ENCODE measurements at regions not wholly inside any gene's neighbourhood (a gene's known extent, or its start where the extent isn't known, plus 50 kb on each side); places are given as distances from the start of the nearest gene placed in this dataset.
A peak's percentile ranks its signal among the peaks of the same experiment; 100 is the strongest.

- Mint-ChIP-seq H3K9me3 (peaks cover 0 to 1% (median 0%) of the 10 kb centered on the region in 7 donors), H3K4me3 (no peak overlapping the region), H3K27me3 (no peaks in the 10 kb centered on the region), H3K4me1 (no peaks in the 10 kb centered on the region), H3K36me3 (no peaks in the 10 kb centered on the region), H3K27ac (no peak overlapping the region)
- no peaks in the 10 kb centered on the region for H3K9me3 ChIP-seq (ENCODE audit: control insufficient read depth in 2 of 2, low read length in 2 of 2)
- no peak for DNase-seq
- no peaks in the 10 kb centered on the region for H3K36me3 ChIP-seq (ENCODE audit: control insufficient read depth, insufficient read depth, low read length)
- H3K27ac ChIP-seq (ENCODE audit: insufficient read depth, low read length, poor library complexity, severe bottlenecking), result no peak overlapping the region
- no peaks in the 10 kb centered on the region for H3K27me3 ChIP-seq (ENCODE audit: control insufficient read depth, insufficient read depth, low read length)
- no peak overlapping the region for H3K4me3 ChIP-seq (ENCODE audit: low read depth, low read length)
- ATAC-seq (ENCODE audit: low read depth in 2 of 2), result no peak
- H3K4me1 ChIP-seq (ENCODE audit: control insufficient read depth, insufficient read depth, low read length, poor library complexity, severe bottlenecking), result no peaks in the 10 kb centered on the region
These were observed 1451.5 kb downstream of the EFNB2 start for GRCh38 chr13:105083992-105084391.

- Histone ChIP-seq H3K4me3 (ENCODE audit: low read depth, low read length) (no peak overlapping the region), H3K36me3 (ENCODE audit: control insufficient read depth, insufficient read depth, low read length) (no peaks in the 10 kb centered on the region), H3K4me1 (ENCODE audit: control insufficient read depth, insufficient read depth, low read length, poor library complexity, severe bottlenecking) (no peaks in the 10 kb centered on the region), H3K27me3 (ENCODE audit: control insufficient read depth, insufficient read depth, low read length) (no peaks in the 10 kb centered on the region), H3K9me3 (ENCODE audit: control insufficient read depth in 2 of 2, low read length in 2 of 2) (no peaks in the 10 kb centered on the region), H3K27ac (ENCODE audit: insufficient read depth, low read length, poor library complexity, severe bottlenecking) (no peak overlapping the region)
- H3K9me3 Mint-ChIP-seq, result no peaks in the 10 kb centered on the region
- H3K36me3 Mint-ChIP-seq, result no peaks in the 10 kb centered on the region
- no peak overlapping the region for H3K4me3 Mint-ChIP-seq
- no peak for ATAC-seq (ENCODE audit: low read depth in 2 of 2)
- no peaks in the 10 kb centered on the region for H3K4me1 Mint-ChIP-seq
- H3K27me3 Mint-ChIP-seq, result no peaks in the 10 kb centered on the region
- H3K27ac Mint-ChIP-seq, result no peak overlapping the region
- no peak for DNase-seq
These were observed 1460.7 kb downstream of the EFNB2 start for GRCh38 chr13:105074755-105075154.

- no peak overlapping the region for H3K4me3 ChIP-seq (ENCODE audit: low read depth, low read length)
- no peak overlapping the region for H3K27ac ChIP-seq (ENCODE audit: insufficient read depth, low read length, poor library complexity, severe bottlenecking)
- H3K27ac Mint-ChIP-seq, result no peak overlapping the region
- H3K9me3 Mint-ChIP-seq, result no peaks in the 10 kb centered on the region
- H3K27me3 Mint-ChIP-seq, result no peaks in the 10 kb centered on the region
- H3K27me3 ChIP-seq (ENCODE audit: control insufficient read depth, insufficient read depth, low read length), result no peaks in the 10 kb centered on the region
- H3K36me3 ChIP-seq (ENCODE audit: control insufficient read depth, insufficient read depth, low read length), result no peaks in the 10 kb centered on the region
- ATAC-seq (ENCODE audit: low read depth in 2 of 2) (no peak), DNase-seq (no peak)
- H3K4me1 Mint-ChIP-seq, result no peaks in the 10 kb centered on the region
- H3K4me1 ChIP-seq (ENCODE audit: control insufficient read depth, insufficient read depth, low read length, poor library complexity, severe bottlenecking), result no peaks in the 10 kb centered on the region
- H3K9me3 ChIP-seq (ENCODE audit: control insufficient read depth in 2 of 2, low read length in 2 of 2), result no peaks in the 10 kb centered on the region
- no peaks in the 10 kb centered on the region for H3K36me3 Mint-ChIP-seq
- peak overlapping the region in 1 of 4 donors; percentile 32 for H3K4me3 Mint-ChIP-seq
These were observed 1462.4 kb downstream of the EFNB2 start for GRCh38 chr13:105073041-105073440.

- Histone ChIP-seq H3K27ac (ENCODE audit: insufficient read depth, low read length, poor library complexity, severe bottlenecking) (no peak overlapping the region), H3K36me3 (ENCODE audit: control insufficient read depth, insufficient read depth, low read length) (no peaks in the 10 kb centered on the region), H3K4me1 (ENCODE audit: control insufficient read depth, insufficient read depth, low read length, poor library complexity, severe bottlenecking) (no peaks in the 10 kb centered on the region), H3K27me3 (ENCODE audit: control insufficient read depth, insufficient read depth, low read length) (no peaks in the 10 kb centered on the region), H3K9me3 (ENCODE audit: control insufficient read depth in 2 of 2, low read length in 2 of 2) (no peaks in the 10 kb centered on the region), H3K4me3 (ENCODE audit: low read depth, low read length) (no peak overlapping the region)
- Mint-ChIP-seq H3K9me3 (no peaks in the 10 kb centered on the region), H3K4me3 (no peak overlapping the region), H3K4me1 (no peaks in the 10 kb centered on the region), H3K36me3 (no peaks in the 10 kb centered on the region), H3K27ac (no peak overlapping the region), H3K27me3 (peaks cover 4% of the 10 kb centered on the region)
- ATAC-seq (ENCODE audit: low read depth in 2 of 2) (no peak), DNase-seq (no peak)
These were observed 1465.0 kb downstream of the EFNB2 start for GRCh38 chr13:105070452-105070851.

GRCh38 chr13:105069106-105069505, 1466.4 kb downstream of the EFNB2 start:
- peaks cover 4% of the 10 kb centered on the region for H3K27me3 Mint-ChIP-seq
- DNase-seq (no peak), ATAC-seq (ENCODE audit: low read depth in 2 of 2) (no peak)
- no peaks in the 10 kb centered on the region for H3K27me3 ChIP-seq (ENCODE audit: control insufficient read depth, insufficient read depth, low read length)
- no peaks in the 10 kb centered on the region for H3K4me1 ChIP-seq (ENCODE audit: control insufficient read depth, insufficient read depth, low read length, poor library complexity, severe bottlenecking)
- H3K4me3 Mint-ChIP-seq, result no peak overlapping the region
- H3K36me3 ChIP-seq (ENCODE audit: control insufficient read depth, insufficient read depth, low read length), result no peaks in the 10 kb centered on the region
- no peak overlapping the region for H3K27ac ChIP-seq (ENCODE audit: insufficient read depth, low read length, poor library complexity, severe bottlenecking)
- H3K9me3 ChIP-seq (ENCODE audit: control insufficient read depth in 2 of 2, low read length in 2 of 2), result no peaks in the 10 kb centered on the region
- H3K4me3 ChIP-seq (ENCODE audit: low read depth, low read length), result no peak overlapping the region
- H3K27ac Mint-ChIP-seq, result no peak overlapping the region
- no peaks in the 10 kb centered on the region for H3K9me3 Mint-ChIP-seq
- no peaks in the 10 kb centered on the region for H3K36me3 Mint-ChIP-seq
- H3K4me1 Mint-ChIP-seq, result no peaks in the 10 kb centered on the region

- Histone ChIP-seq H3K27me3 (ENCODE audit: control insufficient read depth, insufficient read depth, low read length) (no peaks in the 10 kb centered on the region), H3K36me3 (ENCODE audit: control insufficient read depth, insufficient read depth, low read length) (no peaks in the 10 kb centered on the region), H3K27ac (ENCODE audit: insufficient read depth, low read length, poor library complexity, severe bottlenecking) (no peak overlapping the region), H3K4me3 (ENCODE audit: low read depth, low read length) (no peak overlapping the region), H3K4me1 (ENCODE audit: control insufficient read depth, insufficient read depth, low read length, poor library complexity, severe bottlenecking) (no peaks in the 10 kb centered on the region), H3K9me3 (ENCODE audit: control insufficient read depth in 2 of 2, low read length in 2 of 2) (no peaks in the 10 kb centered on the region)
- Mint-ChIP-seq H3K9me3 (peaks cover 0 to 3% (median 0%) of the 10 kb centered on the region in 7 donors), H3K4me3 (no peak overlapping the region), H3K27ac (no peak overlapping the region), H3K4me1 (no peaks in the 10 kb centered on the region), H3K36me3 (no peaks in the 10 kb centered on the region), H3K27me3 (peaks cover 4% of the 10 kb centered on the region)
- no peak for ATAC-seq (ENCODE audit: low read depth in 2 of 2)
- no peak for DNase-seq
These were observed 1471.8 kb downstream of the EFNB2 start for GRCh38 chr13:105063676-105064075.

- ATAC-seq (ENCODE audit: low read depth in 2 of 2) (no peak), DNase-seq (no peak)
- Mint-ChIP-seq H3K4me1 (no peaks in the 10 kb centered on the region), H3K27ac (no peak overlapping the region), H3K9me3 (peaks cover 0 to 3% (median 0%) of the 10 kb centered on the region in 7 donors), H3K4me3 (no peak overlapping the region), H3K36me3 (no peaks in the 10 kb centered on the region), H3K27me3 (no peaks in the 10 kb centered on the region)
- Histone ChIP-seq H3K27me3 (ENCODE audit: control insufficient read depth, insufficient read depth, low read length) (no peaks in the 10 kb centered on the region), H3K4me3 (ENCODE audit: low read depth, low read length) (no peak overlapping the region), H3K36me3 (ENCODE audit: control insufficient read depth, insufficient read depth, low read length) (no peaks in the 10 kb centered on the region), H3K27ac (ENCODE audit: insufficient read depth, low read length, poor library complexity, severe bottlenecking) (no peak overlapping the region), H3K9me3 (ENCODE audit: control insufficient read depth in 2 of 2, low read length in 2 of 2) (no peaks in the 10 kb centered on the region), H3K4me1 (ENCODE audit: control insufficient read depth, insufficient read depth, low read length, poor library complexity, severe bottlenecking) (no peaks in the 10 kb centered on the region)
These were observed 1475.7 kb downstream of the EFNB2 start for GRCh38 chr13:105059786-105060185.

- no peak overlapping the region for H3K27ac ChIP-seq (ENCODE audit: insufficient read depth, low read length, poor library complexity, severe bottlenecking)
- no peaks in the 10 kb centered on the region for H3K27me3 ChIP-seq (ENCODE audit: control insufficient read depth, insufficient read depth, low read length)
- DNase-seq, result no peak
- no peaks in the 10 kb centered on the region for H3K4me1 ChIP-seq (ENCODE audit: control insufficient read depth, insufficient read depth, low read length, poor library complexity, severe bottlenecking)
- peaks cover 0 to 3% (median 0%) of the 10 kb centered on the region in 7 donors for H3K9me3 Mint-ChIP-seq
- no peak for ATAC-seq (ENCODE audit: low read depth in 2 of 2)
- no peaks in the 10 kb centered on the region for H3K4me1 Mint-ChIP-seq
- no peaks in the 10 kb centered on the region for H3K27me3 Mint-ChIP-seq
- H3K27ac Mint-ChIP-seq, result no peak overlapping the region
- H3K9me3 ChIP-seq (ENCODE audit: control insufficient read depth in 2 of 2, low read length in 2 of 2), result no peaks in the 10 kb centered on the region
- H3K4me3 Mint-ChIP-seq, result no peak overlapping the region
- H3K4me3 ChIP-seq (ENCODE audit: low read depth, low read length), result no peak overlapping the region
- H3K36me3 ChIP-seq (ENCODE audit: control insufficient read depth, insufficient read depth, low read length), result no peaks in the 10 kb centered on the region
- no peaks in the 10 kb centered on the region for H3K36me3 Mint-ChIP-seq
These were observed 1476.9 kb downstream of the EFNB2 start for GRCh38 chr13:105058517-105058916.

Data from CD4-positive, CD25-positive, alpha-beta regulatory T cell (primary cell).